Mesenchymal stem cell (in vitro differentiated cells and primary cell): ENCODE measurements at regions not wholly inside any gene's neighbourhood (a gene's known extent, or its start where the extent isn't known, plus 50 kb on each side); places are given as distances from the start of the nearest gene placed in this dataset.

Experiments used
- DNase-seq: peaks from one replicate; pipeline ENCODE4 v3.0.0-alpha.2; 2013
- H2AFZ ChIP-seq: one replicate; pipeline ENCODE4 v1.6.1; 2013; ENCODE audit warnings: low read depth, mild to moderate bottlenecking, control low read depth, inconsistent platforms, low read length, moderate library complexity
- H2AK5ac ChIP-seq: 2 replicates; pipeline ENCODE4 v1.6.1; 2013; ENCODE audit warnings: low read length, moderate library complexity, mild to moderate bottlenecking, inconsistent platforms; ENCODE audit not compliant: severe bottlenecking
- H2BK120ac ChIP-seq: one replicate; pipeline ENCODE4 v1.6.1; 2013; ENCODE audit warnings: low read depth, mild to moderate bottlenecking, inconsistent platforms, low read length, moderate library complexity
- H2BK12ac ChIP-seq, 2 experiments: one replicate each; pipeline ENCODE4 v1.6.1; 2013; ENCODE audit warnings: inconsistent platforms in 2 of 2, low read length in 2 of 2, mild to moderate bottlenecking in 2 of 2, moderate library complexity in 2 of 2, control low read depth in 1 of 2
- H2BK15ac ChIP-seq: one replicate; pipeline ENCODE4 v1.6.1; 2013; ENCODE audit warnings: mild to moderate bottlenecking, low read depth, inconsistent platforms; ENCODE audit not compliant: poor library complexity, severe bottlenecking
- H2BK5ac ChIP-seq: 2 replicates; pipeline ENCODE4 v1.6.1; 2013; ENCODE audit warnings: low read depth, mild to moderate bottlenecking, low read length, control low read depth, inconsistent platforms; ENCODE audit not compliant: poor library complexity, severe bottlenecking
- H3K14ac ChIP-seq, 2 experiments: one replicate each; pipeline ENCODE4 v1.6.1; 2013; ENCODE audit warnings: inconsistent platforms in 2 of 2, low read length in 2 of 2, control low read depth in 1 of 2, mild to moderate bottlenecking in 1 of 2, moderate library complexity in 1 of 2
- H3K18ac ChIP-seq, 2 experiments: one replicate each; pipeline ENCODE4 v1.6.1; 2013; ENCODE audit warnings: inconsistent platforms in 2 of 2, low read length in 2 of 2, control low read depth in 1 of 2, low read depth in 1 of 2, mild to moderate bottlenecking in 1 of 2
- H3K23ac ChIP-seq, 2 experiments: one replicate each; pipeline ENCODE4 v1.6.1; 2013; ENCODE audit warnings: inconsistent platforms in 2 of 2, low read length in 2 of 2, mild to moderate bottlenecking in 2 of 2, moderate library complexity in 2 of 2, control low read depth in 1 of 2
- H3K27ac ChIP-seq: 2 replicates; pipeline ENCODE4 v1.5.1; 2013; ENCODE audit warnings: mild to moderate bottlenecking, moderate library complexity, low read length, control low read depth, inconsistent platforms; ENCODE audit not compliant: poor library complexity, severe bottlenecking
- H3K27me3 ChIP-seq, 2 experiments: 2 replicates each; pipeline versions ENCODE4 v1.6.1 to v1.7.0; 2013; ENCODE audit warnings: low read length in 2 of 2, mild to moderate bottlenecking in 2 of 2, moderate library complexity in 2 of 2, control low read depth in 1 of 2, inconsistent platforms in 1 of 2; ENCODE audit not compliant: control insufficient read depth in 1 of 2, insufficient read depth in 1 of 2
- H3K36me3 ChIP-seq, 2 experiments: 2 replicates each; pipeline versions ENCODE4 v1.6.1 to v1.7.0; 2013; ENCODE audit warnings: low read length in 2 of 2, control low read depth in 1 of 2, inconsistent platforms in 1 of 2, low read depth in 1 of 2, mild to moderate bottlenecking in 1 of 2; ENCODE audit not compliant: insufficient read depth in 2 of 2, control insufficient read depth in 1 of 2
- H3K4ac ChIP-seq, 2 experiments: one replicate each; pipeline ENCODE4 v1.6.1; 2013; ENCODE audit warnings: inconsistent platforms in 2 of 2, low read length in 2 of 2, mild to moderate bottlenecking in 2 of 2, moderate library complexity in 2 of 2, control low read depth in 1 of 2, low read depth in 1 of 2
- H3K4me1 ChIP-seq: 2 replicates; pipeline ENCODE4 v1.6.1; 2013; ENCODE audit warnings: low read depth, low read length, control low read depth; ENCODE audit not compliant: control insufficient read depth, insufficient read depth
- H3K4me2 ChIP-seq: 2 replicates; pipeline ENCODE4 v1.6.1; 2013; ENCODE audit warnings: low read length, mild to moderate bottlenecking, inconsistent platforms; ENCODE audit not compliant: poor library complexity, severe bottlenecking
- H3K4me3 ChIP-seq, 2 experiments: 2 replicates each; pipeline versions ENCODE4 v1.5.1 to v1.7.0; 2013; ENCODE audit warnings: low read length in 2 of 2, mild to moderate bottlenecking in 2 of 2, control low read depth in 1 of 2, low read depth in 1 of 2; ENCODE audit not compliant: insufficient read depth in 1 of 2
- H3K79me1 ChIP-seq: replicated peaks from 2 replicates; pipeline ENCODE4 v1.6.1; 2013; ENCODE audit warnings: mild to moderate bottlenecking, control low read depth, low read length, inconsistent platforms; ENCODE audit not compliant: poor library complexity, severe bottlenecking
- H3K9ac ChIP-seq: 2 replicates; pipeline ENCODE4 v1.7.0; 2013; ENCODE audit warnings: mild to moderate bottlenecking, low read length, moderate library complexity
- H3K9me3 ChIP-seq: 2 replicates; pipeline ENCODE4 v1.7.0; 2013; ENCODE audit warnings: mild to moderate bottlenecking, low read length; ENCODE audit not compliant: control insufficient read depth
- H4K8ac ChIP-seq: one replicate; pipeline ENCODE4 v1.6.1; 2013; ENCODE audit warnings: inconsistent platforms, mild to moderate bottlenecking, low read length, moderate library complexity
- H4K91ac ChIP-seq: one replicate; pipeline ENCODE4 v1.6.1; 2013; ENCODE audit warnings: mild to moderate bottlenecking, low read length, inconsistent platforms
- whole genome bisulfite sequencing: methylation state at CpG from one replicate; pipeline ENCODE4 v1.1.7; 2013; ENCODE audit warnings: mixed read lengths; 5-methylcytosine and 5-hydroxymethylcytosine counted together

DNA sequence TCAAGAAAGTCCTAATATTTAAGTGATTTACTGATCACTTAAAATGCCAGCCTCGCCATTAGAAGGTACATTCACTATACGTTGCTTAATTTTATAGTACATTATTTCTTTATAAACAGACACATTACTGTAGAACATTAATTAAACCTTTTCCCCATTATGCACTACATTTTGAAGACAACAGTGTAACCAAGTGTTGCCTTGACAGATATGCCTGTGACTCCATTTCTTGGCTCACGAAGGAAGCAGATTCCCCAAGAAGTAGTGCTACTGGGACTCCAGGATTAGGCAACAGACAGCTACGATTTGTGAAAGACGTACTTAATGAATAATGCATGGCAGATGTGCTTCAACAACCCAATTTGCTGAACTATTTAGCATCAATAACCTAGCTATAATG lies 394.8 kb downstream of the RPS29 start:
- Histone ChIP-seq H3K36me3 (no peaks in the 10 kb centered on the region), H3K79me1 (no peaks in the 10 kb centered on the region), H3K23ac (no peak overlapping the region), H3K4me1 (no peaks in the 10 kb centered on the region), H4K8ac (no peak overlapping the region), H2AK5ac (no peak overlapping the region), H2BK12ac (no peak overlapping the region), H3K27ac (no peak overlapping the region), H3K9me3 (no peaks in the 10 kb centered on the region), H3K18ac (no peak overlapping the region), H3K4ac (no peak overlapping the region), H2BK15ac (no peak overlapping the region), H3K27me3 (no peaks in the 10 kb centered on the region), H2AFZ (no peak overlapping the region), H3K4me3 (no peak overlapping the region), H3K4me2 (no peak overlapping the region), H3K9ac (no peak overlapping the region), H4K91ac (no peak overlapping the region), H2BK5ac (no peak overlapping the region), H3K14ac (no peak overlapping the region), H2BK120ac (no peak overlapping the region)
- WGBS: 87% methylated on average over 3 of the region's 5 CpGs
- no peak for DNase-seq

GRCh38 chr14:49189375-49189774 lies 396.8 kb downstream of the RPS29 start:
- 50% methylated on average over 1 of the region's 1 CpG for WGBS
- H3K14ac ChIP-seq: no peak overlapping the region
- no peak overlapping the region for H2BK5ac ChIP-seq
- H3K4me3 ChIP-seq: no peak overlapping the region
- no peak overlapping the region for H2BK120ac ChIP-seq
- DNase-seq: no peak
- no peak overlapping the region for H3K27ac ChIP-seq
- no peak overlapping the region for H4K8ac ChIP-seq
- H3K9ac ChIP-seq: no peak overlapping the region
- H2BK12ac ChIP-seq: no peak overlapping the region
- H2BK15ac ChIP-seq: no peak overlapping the region
- H3K36me3 ChIP-seq: no peaks in the 10 kb centered on the region
- no peaks in the 10 kb centered on the region for H3K9me3 ChIP-seq
- H3K23ac ChIP-seq: no peak overlapping the region
- H2AK5ac ChIP-seq: no peak overlapping the region
- no peak overlapping the region for H2AFZ ChIP-seq
- H3K4me2 ChIP-seq: no peak overlapping the region
- no peaks in the 10 kb centered on the region for H3K79me1 ChIP-seq
- no peak overlapping the region for H3K18ac ChIP-seq
- H3K4me1 ChIP-seq: no peaks in the 10 kb centered on the region
- H3K27me3 ChIP-seq: no peaks in the 10 kb centered on the region
- H4K91ac ChIP-seq: no peak overlapping the region
- H3K4ac ChIP-seq: no peak overlapping the region

GRCh38 chr14:49187799-49188198 lies 398.4 kb downstream of the RPS29 start:
- Histone ChIP-seq H3K27ac (no peak overlapping the region), H3K9ac (no peak overlapping the region), H2BK12ac (no peak overlapping the region), H3K79me1 (no peaks in the 10 kb centered on the region), H2BK5ac (no peak overlapping the region), H2AK5ac (no peak overlapping the region), H4K8ac (no peak overlapping the region), H4K91ac (no peak overlapping the region), H3K14ac (no peak overlapping the region), H3K4me2 (no peak overlapping the region), H2BK120ac (no peak overlapping the region), H3K18ac (no peak overlapping the region), H2BK15ac (no peak overlapping the region), H3K4me1 (no peaks in the 10 kb centered on the region), H3K27me3 (no peaks in the 10 kb centered on the region), H3K4me3 (no peak overlapping the region), H3K23ac (no peak overlapping the region), H3K36me3 (no peaks in the 10 kb centered on the region), H3K9me3 (no peaks in the 10 kb centered on the region), H3K4ac (no peak overlapping the region), H2AFZ (no peak overlapping the region)
- WGBS: 58% methylated on average over 4 of the region's 4 CpGs
- DNase-seq: no peak

- Histone ChIP-seq H3K27me3 (peaks cover 0 to 3% of the 10 kb centered on the region in 2 experiments), H3K9me3 (no peaks in the 10 kb centered on the region), H2BK5ac (no peak overlapping the region), H3K14ac (no peak overlapping the region), H2BK15ac (no peak overlapping the region), H3K4ac (no peak overlapping the region), H3K4me2 (no peak overlapping the region), H2BK120ac (no peak overlapping the region), H3K4me3 (no peak overlapping the region), H3K36me3 (no peaks in the 10 kb centered on the region), H2AFZ (no peak overlapping the region), H3K18ac (no peak overlapping the region), H3K9ac (no peak overlapping the region), H3K79me1 (no peaks in the 10 kb centered on the region), H2BK12ac (no peak overlapping the region), H3K23ac (no peak overlapping the region), H3K4me1 (no peaks in the 10 kb centered on the region), H4K91ac (no peak overlapping the region), H4K8ac (no peak overlapping the region), H3K27ac (no peak overlapping the region), H2AK5ac (no peak overlapping the region)
- 0% methylated on average over 2 of the region's 3 CpGs for WGBS
- DNase-seq: peak; percentile 81
Observed at GRCh38 chr14:49173765-49174373, 412.3 kb downstream of the RPS29 start.
